ENCODE measurements at regions not wholly inside any gene's neighbourhood (a gene's known extent, or its start where the extent isn't known, plus 50 kb on each side); places are given as distances from the start of the nearest gene placed in this dataset.

- CTCF ChIA-PET (ENCODE audit: low intra/inter-chr PET ratio): no interaction called here
- TF ChIP-seq SMAD4 (CRISPR knock-in tag; conservative IDR thresholded peaks at IDR 0.05) (no peak), SMARCB1 (IDR thresholded peaks at IDR 0.05; ENCODE audit: insufficient read length, low read depth) (no peak), ZNF197 (CRISPR knock-in tag; IDR thresholded peaks at IDR 0.05; ENCODE audit: low read depth) (no peak), RBM34 (IDR thresholded peaks at IDR 0.05; ENCODE audit: borderline replicate concordance, insufficient read depth, low read length) (no peak), CHD7 (IDR thresholded peaks at IDR 0.05; ENCODE audit: low read depth, low read length) (no peak), RUNX1 (IDR thresholded peaks at IDR 0.05; ENCODE audit: low read depth) (no peak), BMI1 (IDR thresholded peaks at IDR 0.05; ENCODE audit: low read length) (no peak), RFX1 (IDR thresholded peaks at IDR 0.05) (no peak), ZNF707 (CRISPR knock-in tag; conservative IDR thresholded peaks at IDR 0.05) (no peak)
These were observed 273.5 kb downstream of the RNF144A start for GRCh38 chr2:7190587-7191324.

More at GRCh38 chr2:7190587-7191324, 273.5 kb downstream of the RNF144A start:
- Histone ChIP-seq H3K36me3 (ENCODE audit: control insufficient read depth, insufficient read depth, low read length) (no peaks in the 10 kb centered on the region), H3K4me2 (ENCODE audit: insufficient read depth, low read length) (no peak overlapping the region), H3K27me3 (ENCODE audit: control insufficient read depth in 2 of 2, insufficient read depth in 2 of 2, low read length in 2 of 2) (no peaks in the 10 kb centered on the region), H3K27ac (ENCODE audit: extremely low read depth, low read depth, low read length) (no peak overlapping the region), H2AFZ (ENCODE audit: low read depth, low read length) (no peak overlapping the region), H4K20me1 (replicated peaks; ENCODE audit: control insufficient read depth, insufficient read depth, low read length) (no peaks in the 10 kb centered on the region), H3K9ac (ENCODE audit: insufficient read depth in 1 of 2, low read depth in 2 of 2, low read length in 2 of 2) (no peak overlapping the region), H3K4me3 (no peak overlapping the region), H3K79me2 (ENCODE audit: control insufficient read depth, insufficient read depth, low read length) (no peaks in the 10 kb centered on the region), H3K9me3 (replicated peaks; ENCODE audit: control insufficient read depth, insufficient read depth, low read depth, low read length) (no peaks in the 10 kb centered on the region), H3K9me1 (ENCODE audit: control insufficient read depth, insufficient read depth, low read length) (no peaks in the 10 kb centered on the region), H3K4me1 (replicated peaks in 1 of 2; ENCODE audit: control insufficient read depth in 2 of 2, insufficient read depth in 2 of 2, low read length in 2 of 2) (no peaks in the 10 kb centered on the region)
- in situ Hi-C loops (cut with MboI) (no loop called here), intact Hi-C loops (cut with micrococcal nuclease) (no loop called here)
- POLR2A ChIA-PET: interaction anchor here (1.5 kb wide), 1 partner anchor 10 kb away, joined by 4 read pairs; no protein-coding TSS in a partner anchor
- 0% methylated on average over 5 of the region's 5 CpGs for WGBS (ENCODE audit: insufficient coverage, low coverage, missing lambda C conversion rate)
- DNase-seq (ENCODE audit: extremely low read depth in 1 of 4, low spot score in 3 of 4) (no peak), ATAC-seq (no peak), FAIRE-seq (no peak)
- no TSS peak for BruUV-seq (replicated peaks)

Data from K562 (cell line).